HG03066 (cell line): ENCODE measurements at regions not wholly inside any gene's neighbourhood (a gene's known extent, or its start where the extent isn't known, plus 50 kb on each side); places are given as distances from the start of the nearest gene placed in this dataset.

Experiments used
- ATAC-seq: cut with Tn5 transposase; IDR thresholded peaks from one replicate; pipeline ENCODE4 v1.9.1; 2021; ENCODE audit warnings: low read depth; ENCODE audit not compliant: unreplicated experiment

- ATAC-seq: no peak
Measured at GRCh38 chr7:54632696-54633095, 90.5 kb downstream of the VSTM2A start.

GRCh38 chr7:54629771-54630170 is 87.6 kb downstream of the VSTM2A start:
- no peak for ATAC-seq

- no peak for ATAC-seq
Measured at GRCh38 chr7:54622696-54623309, 80.6 kb downstream of the VSTM2A start.
